ENCODE measurements at regions not wholly inside any gene's neighbourhood (a gene's known extent, or its start where the extent isn't known, plus 50 kb on each side); places are given as distances from the start of the nearest gene placed in this dataset.

DNA sequence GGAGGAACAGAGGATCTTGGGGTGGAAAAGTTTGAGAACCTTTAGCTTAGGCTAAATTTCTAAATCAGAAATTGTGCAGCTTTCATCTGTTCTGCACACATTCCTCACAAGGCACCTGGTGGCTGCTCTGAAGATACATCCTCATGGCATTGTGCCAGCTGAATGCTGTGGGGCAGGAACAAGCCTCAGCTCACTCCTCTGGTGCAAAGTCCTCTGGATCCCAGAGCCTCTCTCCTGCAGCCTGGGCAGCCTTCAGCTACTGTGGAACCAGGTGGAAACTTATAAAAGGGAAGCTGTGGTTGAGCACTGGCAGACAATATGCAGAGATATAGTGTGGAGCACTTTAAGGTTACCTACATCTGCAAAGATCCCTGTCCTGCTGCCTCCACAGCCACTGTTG, 72.3 kb downstream of the KCTD12 start:
- ATAC-seq: no peak
- peaks cover 0 to 18% (median 8%) of the 10 kb centered on the region in 3 donors for H3K4me1 ChIP-seq
- no peaks in the 10 kb centered on the region for H3K9me3 ChIP-seq
- no peak overlapping the region for H3K4me3 ChIP-seq
- no peak for TF ChIP-seq CTCF (IDR thresholded peaks at IDR 0.05)
- no peak for TF ChIP-seq POLR2AphosphoS5 (IDR thresholded peaks at IDR 0.05)
- TF ChIP-seq EP300 (IDR thresholded peaks at IDR 0.05): no peak
- no peak for TF ChIP-seq POLR2A (IDR thresholded peaks at IDR 0.05)
- no peaks in the 10 kb centered on the region for H3K27me3 ChIP-seq
- H3K36me3 ChIP-seq: no peaks in the 10 kb centered on the region
- H3K27ac ChIP-seq: no peak overlapping the region

GRCh38 chr13:76813000-76813691, 73.1 kb downstream of the KCTD12 start:
- Histone ChIP-seq H3K4me1 (peaks cover 0 to 18% (median 8%) of the 10 kb centered on the region in 3 donors), H3K4me3 (no peak overlapping the region), H3K9me3 (no peaks in the 10 kb centered on the region), H3K36me3 (no peaks in the 10 kb centered on the region), H3K27me3 (no peaks in the 10 kb centered on the region), H3K27ac (peak overlapping the region in 2 of 4 donors; percentile 7 to 16)
- 56% methylated on average over 3 of the region's 4 CpGs; no CpG with 5 or more reads in 1 of the 2 donors for WGBS, 2 donors (ENCODE audit: low coverage in 1 of 2)
- peak; percentile 65 for ATAC-seq
- TF ChIP-seq POLR2A (IDR thresholded peaks at IDR 0.05) (no peak), CTCF (IDR thresholded peaks at IDR 0.05) (no peak), EP300 (IDR thresholded peaks at IDR 0.05) (no peak), POLR2AphosphoS5 (IDR thresholded peaks at IDR 0.05) (no peak)

DNA sequence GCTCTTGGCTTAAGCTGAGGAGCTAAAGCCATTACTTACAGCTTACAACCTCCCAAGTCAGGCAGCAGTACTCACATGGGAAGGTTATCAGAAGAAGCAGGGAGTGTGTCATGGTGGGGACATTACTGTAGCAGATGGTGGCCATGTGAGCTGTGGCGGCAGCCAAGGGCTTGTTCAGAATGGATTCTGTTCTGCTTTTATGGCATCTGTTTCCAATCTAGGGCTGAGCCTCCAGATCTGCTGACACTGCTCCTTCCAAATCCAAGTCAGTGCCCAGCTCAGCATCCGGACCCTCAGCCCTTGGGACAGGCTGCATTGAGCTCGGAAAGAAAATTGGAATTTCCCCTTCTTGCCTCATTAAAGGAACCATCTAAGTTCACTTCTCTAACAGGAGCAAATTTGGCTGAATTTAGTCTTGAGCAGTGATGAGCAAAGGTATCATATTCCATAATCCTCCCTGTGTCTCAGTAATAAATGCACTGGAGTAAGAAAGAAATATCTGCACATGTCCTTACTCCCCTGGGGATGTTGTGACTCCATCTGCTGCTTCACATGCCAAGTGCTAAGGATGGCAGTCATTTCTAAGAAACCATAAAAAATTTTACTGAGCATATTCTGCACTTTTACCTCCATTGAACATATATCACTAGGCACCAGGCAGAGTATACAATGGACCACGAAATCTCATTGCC, 73.9 kb downstream of the KCTD12 start:
- ATAC-seq: peak; percentile 41
- H3K4me3 ChIP-seq: no peak overlapping the region
- WGBS, 2 donors (ENCODE audit: low coverage in 1 of 2): 74 to 80% methylated on average over 2 to 3 of the region's 4 CpGs

GRCh38 chr13:76809389-76809788, 76.8 kb downstream of the KCTD12 start:
- TF ChIP-seq POLR2A (IDR thresholded peaks at IDR 0.05) (no peak), POLR2AphosphoS5 (IDR thresholded peaks at IDR 0.05) (no peak)
- WGBS, 2 donors (ENCODE audit: low coverage in 1 of 2): 77 to 100% methylated on average over 1 of the region's 1 CpG
- no peak for ATAC-seq
- Histone ChIP-seq H3K27me3 (no peaks in the 10 kb centered on the region), H3K36me3 (no peaks in the 10 kb centered on the region), H3K27ac (no peak overlapping the region), H3K4me3 (no peak overlapping the region), H3K4me1 (peaks cover 0 to 18% (median 8%) of the 10 kb centered on the region in 3 donors), H3K9me3 (no peaks in the 10 kb centered on the region)

More for the DNA sequence above, 73.9 kb downstream of the KCTD12 start:
- peak overlapping the region in 1 of 4 donors; percentile 7 for H3K27ac ChIP-seq
- no peaks in the 10 kb centered on the region for H3K9me3 ChIP-seq
- H3K27me3 ChIP-seq: no peaks in the 10 kb centered on the region
- TF ChIP-seq EP300 (IDR thresholded peaks at IDR 0.05): no peak
- peaks cover 0 to 18% (median 8%) of the 10 kb centered on the region in 3 donors for H3K4me1 ChIP-seq
- H3K36me3 ChIP-seq: no peaks in the 10 kb centered on the region

DNA sequence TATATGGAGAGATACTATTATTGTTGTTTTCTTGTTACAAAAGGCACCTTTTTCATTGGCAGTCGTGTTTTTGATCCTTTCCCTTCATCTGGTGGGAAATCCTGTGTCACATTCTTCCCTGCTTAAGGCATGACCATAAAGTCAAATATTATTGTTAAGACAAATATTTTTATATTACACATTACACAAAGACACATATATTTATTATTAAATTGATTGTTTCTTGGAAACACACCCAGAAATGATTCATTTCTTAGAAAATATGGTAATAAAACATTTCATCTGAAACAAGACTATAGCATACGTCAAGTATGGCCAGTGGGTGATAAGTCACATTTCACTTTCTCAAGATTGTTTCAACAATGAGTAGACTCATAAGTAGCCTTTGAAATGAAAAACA, 77.3 kb downstream of the KCTD12 start:
- Histone ChIP-seq H3K9me3 (no peaks in the 10 kb centered on the region), H3K36me3 (no peaks in the 10 kb centered on the region), H3K4me1 (peaks cover 0 to 16% (median 8%) of the 10 kb centered on the region in 3 donors), H3K4me3 (no peak overlapping the region), H3K27me3 (no peaks in the 10 kb centered on the region), H3K27ac (no peak overlapping the region)
- WGBS, 2 donors (ENCODE audit: low coverage in 1 of 2): 34 to 71% methylated on average over 2 of the region's 2 CpGs
- no peak for ATAC-seq
- TF ChIP-seq CTCF (IDR thresholded peaks at IDR 0.05): no peak
- TF ChIP-seq POLR2A (IDR thresholded peaks at IDR 0.05): no peak
- no peak for TF ChIP-seq POLR2AphosphoS5 (IDR thresholded peaks at IDR 0.05)

GRCh38 chr13:76804801-76805200, 81.4 kb downstream of the KCTD12 start:
- Histone ChIP-seq H3K36me3 (no peaks in the 10 kb centered on the region), H3K9me3 (no peaks in the 10 kb centered on the region), H3K27ac (no peak overlapping the region), H3K4me3 (no peak overlapping the region), H3K27me3 (no peaks in the 10 kb centered on the region), H3K4me1 (no peaks in the 10 kb centered on the region)
- TF ChIP-seq POLR2AphosphoS5 (IDR thresholded peaks at IDR 0.05): no peak
- no peak for TF ChIP-seq EP300 (IDR thresholded peaks at IDR 0.05)
- TF ChIP-seq CTCF (IDR thresholded peaks at IDR 0.05): no peak
- no peak for TF ChIP-seq POLR2A (IDR thresholded peaks at IDR 0.05)
- no peak for ATAC-seq
- WGBS, 2 donors (ENCODE audit: low coverage in 1 of 2): 89 to 92% methylated on average over 4 of the region's 4 CpGs
